ENCODE measurements at regions not wholly inside any gene's neighbourhood (a gene's known extent, or its start where the extent isn't known, plus 50 kb on each side); places are given as distances from the start of the nearest gene placed in this dataset.

GRCh38 chr11:37108436-37109285 is 510.6 kb upstream of the RAG2 start:
- in situ Hi-C loops (cut with MboI): no loop called here
- no peak overlapping the region for H2AFZ ChIP-seq
- no peaks in the 10 kb centered on the region for H3K27me3 ChIP-seq (replicated peaks; ENCODE audit: insufficient read depth)
- H3K9ac ChIP-seq: no peak overlapping the region
- TF ChIP-seq EZH2phosphoT487 (IDR thresholded peaks at IDR 0.05; ENCODE audit: insufficient read depth, low read depth) (no peak), EZH2 (IDR thresholded peaks at IDR 0.05; ENCODE audit: insufficient read depth, poor library complexity, severe bottlenecking) (no peak)
- H4K20me1 ChIP-seq (ENCODE audit: insufficient read depth): no peaks in the 10 kb centered on the region
- no peak for DNase-seq
- H3K4me2 ChIP-seq (ENCODE audit: unreplicated experiment): no peak overlapping the region
- no peaks in the 10 kb centered on the region for H3F3A ChIP-seq (ENCODE audit: insufficient read depth)
- no peaks in the 10 kb centered on the region for H3K4me1 ChIP-seq (ENCODE audit: insufficient read depth)
- H3K79me2 ChIP-seq (ENCODE audit: insufficient read depth): no peaks in the 10 kb centered on the region
- no peak overlapping the region for H3K27ac ChIP-seq
- H3K9me3 ChIP-seq (ENCODE audit: low read depth): no peaks in the 10 kb centered on the region
- no peaks in the 10 kb centered on the region for H3K36me3 ChIP-seq (ENCODE audit: low read depth)
- no peak overlapping the region for H3K4me3 ChIP-seq
- WGBS, 2 experiments (ENCODE audit: low coverage in 1 of 2, low lambda C conversion rate in 2 of 2, missing lambda C conversion rate in 2 of 2): 7 to 9% methylated on average over 6 of the region's 6 CpGs
- H3K9me2 ChIP-seq (ENCODE audit: insufficient read depth): no peaks in the 10 kb centered on the region

GRCh38 chr11:37107831-37108230 is 509.8 kb upstream of the RAG2 start:
- Histone ChIP-seq H3K9ac (no peak overlapping the region), H3K4me2 (ENCODE audit: unreplicated experiment) (no peak overlapping the region), H3F3A (ENCODE audit: insufficient read depth) (no peaks in the 10 kb centered on the region), H3K4me1 (ENCODE audit: insufficient read depth) (no peaks in the 10 kb centered on the region), H3K4me3 (no peak overlapping the region), H2AFZ (no peak overlapping the region), H3K36me3 (ENCODE audit: low read depth) (no peaks in the 10 kb centered on the region), H3K27me3 (replicated peaks; ENCODE audit: insufficient read depth) (no peaks in the 10 kb centered on the region), H3K79me2 (ENCODE audit: insufficient read depth) (no peaks in the 10 kb centered on the region), H3K9me2 (ENCODE audit: insufficient read depth) (no peaks in the 10 kb centered on the region), H4K20me1 (ENCODE audit: insufficient read depth) (no peaks in the 10 kb centered on the region), H3K27ac (no peak overlapping the region), H3K9me3 (ENCODE audit: low read depth) (no peaks in the 10 kb centered on the region)
- no peak for DNase-seq
- 1 to 3% methylated on average over 4 of the region's 4 CpGs for WGBS, 2 experiments (ENCODE audit: low coverage in 1 of 2, low lambda C conversion rate in 2 of 2, missing lambda C conversion rate in 2 of 2)
- in situ Hi-C loops (cut with MboI): no loop called here
- TF ChIP-seq EZH2 (IDR thresholded peaks at IDR 0.05; ENCODE audit: insufficient read depth, poor library complexity, severe bottlenecking): no peak

- no peaks in the 10 kb centered on the region for H3K79me2 ChIP-seq (ENCODE audit: insufficient read depth)
- H3K4me2 ChIP-seq (ENCODE audit: unreplicated experiment): no peak overlapping the region
- H3F3A ChIP-seq (ENCODE audit: insufficient read depth): no peaks in the 10 kb centered on the region
- no peak overlapping the region for H3K9ac ChIP-seq
- no peaks in the 10 kb centered on the region for H3K9me2 ChIP-seq (ENCODE audit: insufficient read depth)
- H3K27ac ChIP-seq: no peak overlapping the region
- TF ChIP-seq EZH2 (IDR thresholded peaks at IDR 0.05; ENCODE audit: insufficient read depth, poor library complexity, severe bottlenecking): no peak
- TF ChIP-seq EZH2phosphoT487 (IDR thresholded peaks at IDR 0.05; ENCODE audit: insufficient read depth, low read depth): no peak
- no peak overlapping the region for H2AFZ ChIP-seq
- H4K20me1 ChIP-seq (ENCODE audit: insufficient read depth): no peaks in the 10 kb centered on the region
- H3K9me3 ChIP-seq (ENCODE audit: low read depth): no peaks in the 10 kb centered on the region
- DNase-seq: no peak
- in situ Hi-C loops (cut with MboI): no loop called here
- no peaks in the 10 kb centered on the region for H3K36me3 ChIP-seq (ENCODE audit: low read depth)
- H3K27me3 ChIP-seq (replicated peaks; ENCODE audit: insufficient read depth): no peaks in the 10 kb centered on the region
- no peak overlapping the region for H3K4me3 ChIP-seq
- no peaks in the 10 kb centered on the region for H3K4me1 ChIP-seq (ENCODE audit: insufficient read depth)
These were observed 509.4 kb upstream of the RAG2 start for GRCh38 chr11:37107415-37107814.

GRCh38 chr11:37105427-37105826 is 507.4 kb upstream of the RAG2 start:
- no peak for TF ChIP-seq EZH2phosphoT487 (IDR thresholded peaks at IDR 0.05; ENCODE audit: insufficient read depth, low read depth)
- no peaks in the 10 kb centered on the region for H3K4me1 ChIP-seq (ENCODE audit: insufficient read depth)
- no peaks in the 10 kb centered on the region for H3K79me2 ChIP-seq (ENCODE audit: insufficient read depth)
- H3K4me3 ChIP-seq: no peak overlapping the region
- no peaks in the 10 kb centered on the region for H4K20me1 ChIP-seq (ENCODE audit: insufficient read depth)
- no peaks in the 10 kb centered on the region for H3K36me3 ChIP-seq (ENCODE audit: low read depth)
- H3K9me3 ChIP-seq (ENCODE audit: low read depth): no peaks in the 10 kb centered on the region
- no peaks in the 10 kb centered on the region for H3K27me3 ChIP-seq (replicated peaks; ENCODE audit: insufficient read depth)
- WGBS, 2 experiments (ENCODE audit: low coverage in 1 of 2, low lambda C conversion rate in 2 of 2, missing lambda C conversion rate in 2 of 2): 0% methylated on average over 2 of the region's 2 CpGs
- in situ Hi-C loops (cut with MboI): no loop called here
- H3F3A ChIP-seq (ENCODE audit: insufficient read depth): no peaks in the 10 kb centered on the region
- no peaks in the 10 kb centered on the region for H3K9me2 ChIP-seq (ENCODE audit: insufficient read depth)
- H3K4me2 ChIP-seq (ENCODE audit: unreplicated experiment): no peak overlapping the region
- DNase-seq: no peak
- H3K9ac ChIP-seq: no peak overlapping the region
- no peak overlapping the region for H2AFZ ChIP-seq
- H3K27ac ChIP-seq: no peak overlapping the region

- no peak for DNase-seq
- no peaks in the 10 kb centered on the region for H3K36me3 ChIP-seq (ENCODE audit: low read depth)
- no peak overlapping the region for H3K4me2 ChIP-seq (ENCODE audit: unreplicated experiment)
- no peak overlapping the region for H3K4me3 ChIP-seq
- H3K9me2 ChIP-seq (ENCODE audit: insufficient read depth): no peaks in the 10 kb centered on the region
- no peak overlapping the region for H3K9ac ChIP-seq
- no peak overlapping the region for H3K27ac ChIP-seq
- H3K79me2 ChIP-seq (ENCODE audit: insufficient read depth): no peaks in the 10 kb centered on the region
- H2AFZ ChIP-seq: no peak overlapping the region
- H3K4me1 ChIP-seq (ENCODE audit: insufficient read depth): no peaks in the 10 kb centered on the region
- in situ Hi-C loops (cut with MboI): no loop called here
- no peaks in the 10 kb centered on the region for H3K27me3 ChIP-seq (replicated peaks; ENCODE audit: insufficient read depth)
- no peaks in the 10 kb centered on the region for H3K9me3 ChIP-seq (ENCODE audit: low read depth)
- H3F3A ChIP-seq (ENCODE audit: insufficient read depth): no peaks in the 10 kb centered on the region
- TF ChIP-seq EZH2 (IDR thresholded peaks at IDR 0.05; ENCODE audit: insufficient read depth, poor library complexity, severe bottlenecking) (no peak), EZH2phosphoT487 (IDR thresholded peaks at IDR 0.05; ENCODE audit: insufficient read depth, low read depth) (no peak)
- H4K20me1 ChIP-seq (ENCODE audit: insufficient read depth): no peaks in the 10 kb centered on the region
These were observed 506.3 kb upstream of the RAG2 start for GRCh38 chr11:37104380-37104779.

All from GM23248 (cell line).